ENCODE measurements at regions not wholly inside any gene's neighbourhood (a gene's known extent, or its start where the extent isn't known, plus 50 kb on each side); places are given as distances from the start of the nearest gene placed in this dataset.

DNA sequence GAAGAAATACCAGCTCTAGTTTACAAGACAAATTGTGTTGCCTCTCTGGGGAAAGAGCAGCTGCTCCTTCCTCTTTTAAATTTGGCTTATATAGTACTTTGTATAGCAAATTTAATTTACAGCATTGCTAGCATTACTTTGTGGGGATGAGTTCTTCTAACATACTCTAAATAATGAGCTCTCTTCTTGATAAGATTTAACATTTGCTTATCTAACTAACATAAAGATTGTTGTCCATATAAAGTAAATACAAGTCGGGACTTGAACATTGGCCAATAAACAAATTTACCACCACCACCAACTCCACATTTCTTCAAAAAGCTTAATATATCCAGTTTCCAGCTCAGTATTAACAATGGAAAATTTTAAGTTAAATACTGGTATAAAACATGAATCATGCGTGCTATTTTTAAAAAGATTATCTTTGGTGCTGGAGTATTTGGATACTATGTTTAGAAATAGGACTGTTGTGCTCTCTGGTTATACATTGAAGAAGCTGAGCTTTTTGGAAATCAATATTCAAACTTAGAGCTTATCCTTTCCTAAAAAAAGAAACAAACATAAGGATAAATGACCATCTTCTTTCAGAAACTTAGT, 1146.9 kb upstream of the GJE1 start:
- H3K27me3 ChIP-seq (replicated peaks; ENCODE audit: insufficient read depth, low read depth, low read length, poor library complexity) = no peaks in the 10 kb centered on the region
- H3K4me1 ChIP-seq (ENCODE audit: insufficient read depth, low read length, poor library complexity, severe bottlenecking) = peaks cover 13% of the 10 kb centered on the region
- H3K4me3 ChIP-seq (ENCODE audit: low read depth, low read length, poor library complexity, severe bottlenecking) = no peak overlapping the region
- no peaks in the 10 kb centered on the region for H3K9me3 ChIP-seq (ENCODE audit: low read depth, low read length, poor library complexity, severe bottlenecking)
- intact Hi-C loops (cut with micrococcal nuclease; ENCODE audit: unreplicated experiment) = no loop called here
- TF ChIP-seq EZH2 (IDR thresholded peaks at IDR 0.05; ENCODE audit: borderline replicate concordance, low read depth, low read length, poor library complexity, severe bottlenecking) = no peak
- TF ChIP-seq, protein P1, sequence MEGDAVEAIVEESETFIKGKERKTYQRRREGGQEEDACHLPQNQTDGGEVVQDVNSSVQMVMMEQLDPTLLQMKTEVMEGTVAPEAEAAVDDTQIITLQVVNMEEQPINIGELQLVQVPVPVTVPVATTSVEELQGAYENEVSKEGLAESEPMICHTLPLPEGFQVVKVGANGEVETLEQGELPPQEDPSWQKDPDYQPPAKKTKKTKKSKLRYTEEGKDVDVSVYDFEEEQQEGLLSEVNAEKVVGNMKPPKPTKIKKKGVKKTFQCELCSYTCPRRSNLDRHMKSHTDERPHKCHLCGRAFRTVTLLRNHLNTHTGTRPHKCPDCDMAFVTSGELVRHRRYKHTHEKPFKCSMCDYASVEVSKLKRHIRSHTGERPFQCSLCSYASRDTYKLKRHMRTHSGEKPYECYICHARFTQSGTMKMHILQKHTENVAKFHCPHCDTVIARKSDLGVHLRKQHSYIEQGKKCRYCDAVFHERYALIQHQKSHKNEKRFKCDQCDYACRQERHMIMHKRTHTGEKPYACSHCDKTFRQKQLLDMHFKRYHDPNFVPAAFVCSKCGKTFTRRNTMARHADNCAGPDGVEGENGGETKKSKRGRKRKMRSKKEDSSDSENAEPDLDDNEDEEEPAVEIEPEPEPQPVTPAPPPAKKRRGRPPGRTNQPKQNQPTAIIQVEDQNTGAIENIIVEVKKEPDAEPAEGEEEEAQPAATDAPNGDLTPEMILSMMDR (conservative IDR thresholded peaks at IDR 0.05; ENCODE audit: low read depth, low read length) = no peak
- ChIA-PET CTCF (no interaction called here), POLR2A (ENCODE audit: low non-redundant PET) (no interaction called here)
- DNase-seq (ENCODE audit: low spot score) = no peak
- H3K36me3 ChIP-seq (ENCODE audit: insufficient read depth, low read length, poor library complexity, severe bottlenecking) = no peaks in the 10 kb centered on the region
- no TSS peak for BruUV-seq (replicated peaks)
- no peak overlapping the region for H3K27ac ChIP-seq (ENCODE audit: low read depth, low read length, poor library complexity, severe bottlenecking)

DNA sequence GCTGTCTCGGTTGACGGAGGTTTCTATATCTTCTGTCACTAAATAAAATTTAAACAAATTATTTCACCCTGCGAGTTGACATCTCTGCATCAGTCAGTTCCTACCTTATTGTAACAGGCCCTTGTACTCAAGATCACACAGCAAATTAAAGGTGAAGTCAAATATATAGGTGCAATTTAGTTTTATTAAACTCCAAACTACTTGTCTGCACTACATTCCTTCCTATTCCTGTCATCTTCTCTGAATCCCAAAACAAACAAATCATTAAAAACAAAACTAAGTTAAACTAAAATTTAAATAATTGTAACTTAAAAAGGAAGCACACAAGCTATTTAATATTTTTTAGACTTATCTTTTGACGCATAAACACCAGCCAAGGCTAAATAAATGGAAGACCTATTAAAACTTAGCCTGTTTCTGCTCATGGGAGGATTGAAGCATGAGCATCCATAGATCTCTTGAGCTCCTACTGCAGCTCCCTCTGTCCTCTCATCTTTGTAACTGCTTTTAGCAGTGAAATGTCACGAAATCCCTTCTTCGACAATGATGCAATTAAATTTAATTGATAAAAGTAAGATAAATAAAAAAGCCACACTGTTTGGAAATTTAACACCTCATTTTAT, 1152.3 kb upstream of the GJE1 start:
- H3K9me3 ChIP-seq (ENCODE audit: low read depth, low read length, poor library complexity, severe bottlenecking) = peaks cover 2% of the 10 kb centered on the region
- no peaks in the 10 kb centered on the region for H3K36me3 ChIP-seq (ENCODE audit: insufficient read depth, low read length, poor library complexity, severe bottlenecking)
- no TSS peak for BruUV-seq (replicated peaks)
- POLR2A ChIA-PET (ENCODE audit: low non-redundant PET) = no interaction called here
- CTCF ChIA-PET = no interaction called here
- H3K4me3 ChIP-seq (ENCODE audit: low read depth, low read length, poor library complexity, severe bottlenecking) = no peak overlapping the region
- intact Hi-C loops (cut with micrococcal nuclease; ENCODE audit: unreplicated experiment) = no loop called here
- H3K4me1 ChIP-seq (ENCODE audit: insufficient read depth, low read length, poor library complexity, severe bottlenecking) = no peaks in the 10 kb centered on the region
- H3K27me3 ChIP-seq (replicated peaks; ENCODE audit: insufficient read depth, low read depth, low read length, poor library complexity) = no peaks in the 10 kb centered on the region
- no peak for DNase-seq (ENCODE audit: low spot score)
- H3K27ac ChIP-seq (ENCODE audit: low read depth, low read length, poor library complexity, severe bottlenecking) = no peak overlapping the region
- TF ChIP-seq, protein P1 (conservative IDR thresholded peaks at IDR 0.05; ENCODE audit: low read depth, low read length) = 0 out of 2 replicates have a peak, but pooled peaks have one; percentile 8
- TF ChIP-seq EZH2 (IDR thresholded peaks at IDR 0.05; ENCODE audit: borderline replicate concordance, low read depth, low read length, poor library complexity, severe bottlenecking) = no peak

DNA sequence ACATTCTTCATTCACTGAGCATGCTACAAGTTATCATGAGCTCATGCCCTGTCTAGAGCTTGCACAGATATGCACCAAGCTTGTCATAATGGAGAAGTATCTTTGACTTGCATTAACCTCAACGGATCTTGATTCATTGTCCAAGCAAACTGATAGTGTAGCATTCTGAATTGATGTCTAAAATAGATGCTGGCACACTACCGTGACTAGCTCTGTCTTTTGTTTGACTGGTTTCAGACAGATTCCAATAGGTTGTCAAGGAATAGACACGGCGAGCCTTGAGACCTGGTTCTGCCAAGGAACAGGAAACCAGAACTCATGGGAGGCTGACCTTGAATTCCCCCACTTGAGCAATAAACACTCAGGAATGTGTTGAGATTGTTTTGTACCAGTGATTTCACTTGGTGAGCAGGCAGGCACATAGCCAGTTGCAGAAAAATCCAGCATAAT, 1153.1 kb upstream of the GJE1 start:
- intact Hi-C loops (cut with micrococcal nuclease; ENCODE audit: unreplicated experiment) = no loop called here
- Histone ChIP-seq H3K27me3 (replicated peaks; ENCODE audit: insufficient read depth, low read depth, low read length, poor library complexity) (no peaks in the 10 kb centered on the region), H3K36me3 (ENCODE audit: insufficient read depth, low read length, poor library complexity, severe bottlenecking) (no peaks in the 10 kb centered on the region), H3K4me3 (ENCODE audit: low read depth, low read length, poor library complexity, severe bottlenecking) (no peak overlapping the region), H3K9me3 (ENCODE audit: low read depth, low read length, poor library complexity, severe bottlenecking) (peaks cover 2% of the 10 kb centered on the region), H3K4me1 (ENCODE audit: insufficient read depth, low read length, poor library complexity, severe bottlenecking) (no peaks in the 10 kb centered on the region), H3K27ac (ENCODE audit: low read depth, low read length, poor library complexity, severe bottlenecking) (no peak overlapping the region)
- ChIA-PET CTCF (no interaction called here), POLR2A (ENCODE audit: low non-redundant PET) (no interaction called here)
- no TSS peak for BruUV-seq (replicated peaks)
- TF ChIP-seq EZH2 (IDR thresholded peaks at IDR 0.05; ENCODE audit: borderline replicate concordance, low read depth, low read length, poor library complexity, severe bottlenecking) = no peak
- TF ChIP-seq, protein P1 (conservative IDR thresholded peaks at IDR 0.05; ENCODE audit: low read depth, low read length) = no peak
- DNase-seq (ENCODE audit: low spot score) = no peak

Data from A673 (cell line).